ENCODE measurements at regions not wholly inside any gene's neighbourhood (a gene's known extent, or its start where the extent isn't known, plus 50 kb on each side); places are given as distances from the start of the nearest gene placed in this dataset.

DNA sequence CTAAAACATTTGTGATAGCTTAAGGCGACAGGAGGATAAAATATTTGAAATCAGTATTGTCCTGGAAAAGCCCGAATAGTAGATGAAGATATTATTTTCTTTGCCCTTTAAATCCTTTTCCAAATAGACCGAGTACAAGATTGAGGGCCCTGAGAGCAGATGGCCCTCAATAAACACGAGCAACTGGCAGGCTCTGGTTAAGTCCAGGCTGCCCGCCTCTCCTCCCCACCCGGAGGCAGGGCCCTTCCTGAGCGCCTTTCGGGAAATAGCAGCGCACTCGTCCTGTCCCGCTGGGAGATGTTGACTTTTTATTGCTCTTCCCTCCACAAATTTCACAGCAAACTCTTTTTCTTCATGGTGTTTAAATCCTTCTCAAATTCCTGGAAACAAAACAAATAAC lies 50.8 kb upstream of the MAX start:
- H3K4me3 ChIP-seq (ENCODE audit: low read depth, low read length), result no peak overlapping the region
- DNase-seq (ENCODE audit: low read depth), result no peak
- no peak for TF ChIP-seq CTCF (IDR thresholded peaks at IDR 0.05; ENCODE audit: insufficient read depth, low read depth, low read length, missing control alignments)

GRCh38 chr14:65156568-65157366 lies 54.5 kb upstream of the MAX start:
- no peak for TF ChIP-seq CTCF (IDR thresholded peaks at IDR 0.05; ENCODE audit: insufficient read depth, low read depth, low read length, missing control alignments)
- no peak overlapping the region for H3K4me3 ChIP-seq (ENCODE audit: low read depth, low read length)
- peak; percentile 90 for DNase-seq (ENCODE audit: low read depth)

GRCh38 chr14:65159281-65160062 lies 57.2 kb upstream of the MAX start:
- H3K4me3 ChIP-seq (ENCODE audit: low read depth, low read length), result no peak overlapping the region
- peak; percentile 83 for DNase-seq (ENCODE audit: low read depth)
- TF ChIP-seq CTCF (IDR thresholded peaks at IDR 0.05; ENCODE audit: insufficient read depth, low read depth, low read length, missing control alignments), result no peak

GRCh38 chr14:65160091-65160490 lies 57.8 kb upstream of the MAX start:
- H3K4me3 ChIP-seq (ENCODE audit: low read depth, low read length), result no peak overlapping the region
- DNase-seq (ENCODE audit: low read depth), result no peak
- no peak for TF ChIP-seq CTCF (IDR thresholded peaks at IDR 0.05; ENCODE audit: insufficient read depth, low read depth, low read length, missing control alignments)

- H3K4me3 ChIP-seq (ENCODE audit: low read depth, low read length), result no peak overlapping the region
- no peak for TF ChIP-seq CTCF (IDR thresholded peaks at IDR 0.05; ENCODE audit: insufficient read depth, low read depth, low read length, missing control alignments)
- DNase-seq (ENCODE audit: low read depth), result no peak
These were observed 59.7 kb upstream of the MAX start for GRCh38 chr14:65162031-65162430.

- peak; percentile 51 for TF ChIP-seq CTCF (IDR thresholded peaks at IDR 0.05; ENCODE audit: insufficient read depth, low read depth, low read length, missing control alignments)
- DNase-seq (ENCODE audit: low read depth), result peak; percentile 76
- H3K4me3 ChIP-seq (ENCODE audit: low read depth, low read length), result no peak overlapping the region
These were observed 61.9 kb upstream of the MAX start for GRCh38 chr14:65164068-65164824.
